Right atrium auricular region (tissue), 2 donors: ENCODE measurements at regions not wholly inside any gene's neighbourhood (a gene's known extent, or its start where the extent isn't known, plus 50 kb on each side); places are given as distances from the start of the nearest gene placed in this dataset.

ENCODE experiments used
- DNase-seq: peaks from one replicate; pipeline ENCODE4 v3.0.0-alpha.2; 2019; ENCODE audit warnings: low spot score
- H3K27ac ChIP-seq, 2 donors: fragments of 200-600 bp; sonication (generic); 1 replicate in 1 of 2; 2 replicates in 1 of 2; pipeline ENCODE4 v1.5.1; 2016 to 2019
- H3K27me3 ChIP-seq, 2 donors: fragments of 200-600 bp; sonication (generic); one replicate each; pipeline versions ENCODE4 v1.5.1 to v1.6.0; 2017 to 2019
- H3K36me3 ChIP-seq: fragments of 200-600 bp; sonication (generic); one replicate; pipeline ENCODE4 v1.5.1; 2016
- H3K4me1 ChIP-seq, 2 donors: fragments of 200-600 bp; sonication (generic); one replicate each; pipeline versions ENCODE4 v1.5.1 to v1.6.0; 2017 to 2019
- H3K4me3 ChIP-seq, 2 donors: fragments of 200-600 bp; sonication (generic); 1 replicate in 1 of 2; 2 replicates in 1 of 2; pipeline ENCODE4 v1.5.1; 2017 to 2019; ENCODE audit warnings: mild to moderate bottlenecking in 1 of 2, moderate library complexity in 1 of 2
- H3K9me3 ChIP-seq, 2 donors: fragments of 200-600 bp; sonication (generic); one replicate each; pipeline ENCODE4 v1.5.1; 2019
- CTCF ChIP-seq, 2 donors: fragments of 200-600 bp; sonication (generic); IDR thresholded peaks; one replicate each; pipeline ENCODE4 v1.5.1; 2019; ENCODE audit warnings: antibody characterized with exemption in 2 of 2

DNA sequence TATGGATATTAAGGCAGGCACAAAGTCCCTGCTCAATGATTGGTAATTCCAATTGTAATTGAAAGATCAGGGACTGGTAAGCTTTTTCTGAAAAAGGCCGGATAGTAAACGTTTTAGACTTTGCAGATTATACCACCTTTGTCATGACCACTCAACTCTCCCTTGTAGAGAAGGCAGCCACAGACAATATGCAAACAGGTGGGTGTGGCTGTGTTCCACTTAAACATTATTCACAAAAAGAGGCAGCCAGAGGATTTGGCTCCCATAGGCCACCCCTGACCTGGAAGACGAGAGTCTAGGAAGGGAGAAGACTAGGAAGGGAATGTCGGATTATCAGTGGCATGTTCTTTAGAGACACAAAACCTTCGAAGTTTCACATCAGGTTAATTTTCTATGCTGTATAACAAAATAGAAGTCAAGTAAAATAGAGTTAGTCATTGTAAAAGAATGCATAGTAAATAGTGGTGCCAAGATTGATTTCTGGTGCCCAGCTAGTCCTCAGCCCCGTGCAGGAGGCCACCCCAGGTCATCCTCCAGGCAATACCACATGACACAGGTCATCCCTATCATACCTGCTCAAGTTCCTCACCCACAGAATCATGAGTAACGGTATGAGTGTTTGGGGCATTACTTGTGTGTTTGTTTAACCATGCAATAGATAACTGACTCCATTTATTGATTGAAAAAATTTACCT is 193.8 kb downstream of the PLPP4 start:
- TF ChIP-seq CTCF (IDR thresholded peaks at IDR 0.05) = no peak

GRCh38 chr10:120656107-120656506 is 195.1 kb upstream of the WDR11 start:
- H3K4me1 ChIP-seq = no peaks in the 10 kb centered on the region
- H3K27ac ChIP-seq = no peak overlapping the region
- no peak for DNase-seq
- H3K27me3 ChIP-seq = no peaks in the 10 kb centered on the region
- no peaks in the 10 kb centered on the region for H3K9me3 ChIP-seq
- H3K36me3 ChIP-seq = no peaks in the 10 kb centered on the region
- TF ChIP-seq CTCF (IDR thresholded peaks at IDR 0.05) = no peak
- no peak overlapping the region for H3K4me3 ChIP-seq

More for the DNA sequence above, 193.8 kb downstream of the PLPP4 start:
- no peaks in the 10 kb centered on the region for H3K9me3 ChIP-seq
- no peak overlapping the region for H3K27ac ChIP-seq
- no peak for DNase-seq
- H3K36me3 ChIP-seq = no peaks in the 10 kb centered on the region
- H3K4me1 ChIP-seq = no peaks in the 10 kb centered on the region
- no peak overlapping the region for H3K4me3 ChIP-seq
- no peaks in the 10 kb centered on the region for H3K27me3 ChIP-seq

- Histone ChIP-seq H3K4me1 (no peaks in the 10 kb centered on the region), H3K9me3 (no peaks in the 10 kb centered on the region), H3K27ac (no peak overlapping the region), H3K27me3 (no peaks in the 10 kb centered on the region), H3K36me3 (no peaks in the 10 kb centered on the region), H3K4me3 (no peak overlapping the region)
- no peak for DNase-seq
- no peak for TF ChIP-seq CTCF (IDR thresholded peaks at IDR 0.05)
Observed at GRCh38 chr10:120657371-120657770, 193.8 kb upstream of the WDR11 start.

DNA sequence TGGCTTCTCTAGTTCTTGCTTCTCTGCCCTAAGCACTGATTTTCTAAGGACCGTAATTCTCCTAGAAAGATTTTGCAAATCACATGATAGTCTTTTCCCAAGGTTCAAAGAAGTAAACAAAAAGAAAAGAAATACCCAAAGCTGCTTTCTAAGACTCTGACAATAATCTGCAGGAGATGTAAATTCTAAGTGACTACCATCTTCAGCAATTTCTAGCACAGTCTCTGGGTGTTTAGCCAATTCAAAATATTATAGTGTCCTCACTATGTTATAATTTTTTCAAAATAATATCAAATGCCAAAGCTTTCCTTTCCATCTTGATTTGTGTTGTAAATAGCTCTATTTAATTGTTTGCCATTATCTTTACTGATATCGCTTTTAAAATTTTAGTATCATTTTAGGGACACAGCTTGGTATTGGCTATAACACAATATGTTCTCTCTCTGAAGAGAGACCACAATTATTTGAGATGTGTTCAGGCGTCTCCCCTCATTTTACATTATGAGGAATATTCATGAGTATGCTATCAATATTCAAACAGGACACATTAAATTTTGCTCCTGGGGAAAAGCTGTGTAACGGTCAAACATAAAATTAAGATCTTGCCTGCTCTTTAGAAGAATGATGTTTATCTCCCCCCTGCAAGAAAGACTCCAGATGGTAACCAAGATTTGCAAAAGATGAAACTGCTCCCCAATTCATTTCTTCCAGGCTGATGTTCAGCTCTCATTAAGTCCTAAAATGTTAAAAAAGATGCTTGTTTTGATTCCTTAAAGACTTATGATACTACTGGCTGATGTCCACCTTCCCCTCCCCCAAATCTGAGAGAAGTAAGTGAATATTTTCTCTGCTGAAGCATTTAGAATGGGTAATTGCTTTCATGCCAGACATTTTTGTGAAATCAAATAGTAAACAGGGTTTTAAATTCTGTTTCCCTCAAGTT is 191.9 kb upstream of the WDR11 start:
- no peak overlapping the region for H3K4me3 ChIP-seq
- DNase-seq = no peak

DNA sequence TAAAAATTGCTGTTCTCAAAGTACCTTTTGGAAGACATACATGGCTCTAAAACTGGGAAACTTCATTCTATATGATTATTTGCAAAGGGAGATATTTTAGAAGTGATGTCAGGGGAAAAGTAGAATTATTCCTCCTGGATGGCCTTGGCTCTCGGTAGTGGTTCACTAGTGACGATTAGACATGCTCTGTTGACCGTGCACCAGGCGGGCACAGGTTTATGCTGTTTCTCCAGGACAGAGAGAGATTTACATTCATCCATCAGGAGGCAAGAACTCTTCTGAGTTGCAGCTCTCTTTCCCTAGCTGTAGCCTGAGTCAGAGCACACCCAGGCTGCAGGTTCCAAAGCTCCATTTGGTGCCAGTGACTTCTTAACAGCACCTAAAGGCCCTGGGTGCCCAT is 184.9 kb upstream of the WDR11 start:
- no peaks in the 10 kb centered on the region for H3K36me3 ChIP-seq
- no peaks in the 10 kb centered on the region for H3K4me1 ChIP-seq
- TF ChIP-seq CTCF (IDR thresholded peaks at IDR 0.05) = no peak
- no peak overlapping the region for H3K27ac ChIP-seq
- no peak for DNase-seq
- H3K4me3 ChIP-seq = no peak overlapping the region
- H3K9me3 ChIP-seq = no peaks in the 10 kb centered on the region
- no peaks in the 10 kb centered on the region for H3K27me3 ChIP-seq

More for the DNA sequence above, 191.9 kb upstream of the WDR11 start:
- no peak for TF ChIP-seq CTCF (IDR thresholded peaks at IDR 0.05)
- no peak overlapping the region for H3K27ac ChIP-seq
- no peaks in the 10 kb centered on the region for H3K4me1 ChIP-seq
- no peaks in the 10 kb centered on the region for H3K9me3 ChIP-seq
- H3K27me3 ChIP-seq = no peaks in the 10 kb centered on the region
- no peaks in the 10 kb centered on the region for H3K36me3 ChIP-seq
